MM.1S (cell line): ENCODE measurements at regions not wholly inside any gene's neighbourhood (a gene's known extent, or its start where the extent isn't known, plus 50 kb on each side); places are given as distances from the start of the nearest gene placed in this dataset.

Experiments
- DNase-seq: peaks from one replicate; pipeline ENCODE4 v3.0.0-alpha.2; 2015
- H2AFZ ChIP-seq: fragments of 300-600 bp; sonication (generic); 2 replicates; pipeline ENCODE4 v1.6.0; 2016; ENCODE audit warnings: antibody characterized with exemption, low read length
- H3F3A ChIP-seq: fragments of 300-600 bp; sonication (generic); 2 replicates; pipeline ENCODE4 v1.6.1; 2016; ENCODE audit warnings: mild to moderate bottlenecking, antibody characterized with exemption, low read length, moderate library complexity, mixed read lengths; ENCODE audit not compliant: insufficient read depth
- H3K27ac ChIP-seq: fragments of 300-600 bp; sonication (generic); 2 replicates; pipeline ENCODE4 v1.5.1; 2016; ENCODE audit warnings: mild to moderate bottlenecking, low read length
- H3K27me3 ChIP-seq: fragments of 300-600 bp; sonication (generic); replicated peaks from 2 replicates; pipeline ENCODE4 v1.6.0; 2016; ENCODE audit warnings: low read length; ENCODE audit not compliant: insufficient read depth
- H3K36me3 ChIP-seq: fragments of 300-600 bp; sonication (generic); replicated peaks from 2 replicates; pipeline ENCODE4 v1.6.1; 2016; ENCODE audit warnings: mild to moderate bottlenecking, low read length, mixed read lengths; ENCODE audit not compliant: insufficient read depth
- H3K4me1 ChIP-seq: fragments of 300-600 bp; sonication (generic); 2 replicates; pipeline ENCODE4 v1.6.1; 2016; ENCODE audit warnings: low read length, mixed read lengths
- H3K4me2 ChIP-seq: fragments of 300-600 bp; sonication (generic); 2 replicates; pipeline ENCODE4 v1.6.0; 2016; ENCODE audit warnings: low read depth, low read length
- H3K4me3 ChIP-seq: fragments of 300-600 bp; sonication (generic); 2 replicates; pipeline ENCODE4 v1.5.1; 2016; ENCODE audit warnings: low read length, mixed read lengths
- H3K79me2 ChIP-seq: fragments of 300-600 bp; sonication (generic); 2 replicates; pipeline ENCODE4 v1.6.1; 2016; ENCODE audit warnings: mixed run types, low read length, mixed read lengths
- H3K9ac ChIP-seq: fragments of 300-600 bp; sonication (generic); 2 replicates; pipeline ENCODE4 v1.6.1; 2016; ENCODE audit warnings: low read length, mixed read lengths
- H3K9me2 ChIP-seq: fragments of 300-600 bp; sonication (generic); replicated peaks from 2 replicates; pipeline ENCODE4 v1.6.1; 2016; ENCODE audit warnings: mild to moderate bottlenecking, low read length, mixed read lengths; ENCODE audit not compliant: insufficient read depth
- H3K9me3 ChIP-seq: fragments of 300-600 bp; sonication (generic); replicated peaks from 2 replicates; pipeline ENCODE4 v1.6.1; 2016; ENCODE audit warnings: mild to moderate bottlenecking, low read length, mixed read lengths; ENCODE audit not compliant: insufficient read depth
- H4K20me1 ChIP-seq: fragments of 300-600 bp; sonication (generic); 2 replicates; pipeline ENCODE4 v1.6.1; 2016; ENCODE audit warnings: mild to moderate bottlenecking, low read length, moderate library complexity, mixed read lengths; ENCODE audit not compliant: insufficient read depth
- CTCF ChIP-seq: fragments of 300-600 bp; sonication (generic); IDR thresholded peaks from 2 replicates; pipeline ENCODE4 v1.5.1; 2016; ENCODE audit warnings: antibody characterized with exemption, low read length, mixed read lengths
- EZH2 ChIP-seq: fragments of 300-600 bp; sonication (generic); optimal IDR thresholded peaks from 2 replicates; pipeline ENCODE3; 2017; ENCODE audit warnings: low read depth, mild to moderate bottlenecking, antibody characterized with exemption, low read length, mixed read lengths
- EZH2phosphoT487 ChIP-seq: fragments of 300-600 bp; sonication (generic); IDR thresholded peaks from 2 replicates; pipeline ENCODE4 v1.6.1; 2018; ENCODE audit warnings: antibody characterized with exemption, low read length

GRCh38 chr18:32545631-32546030, 74.9 kb upstream of the GAREM1 start:
- Histone ChIP-seq H4K20me1 (no peaks in the 10 kb centered on the region), H3K9ac (no peak overlapping the region), H2AFZ (no peak overlapping the region), H3K4me1 (no peaks in the 10 kb centered on the region), H3K4me3 (no peak overlapping the region), H3K4me2 (no peak overlapping the region), H3K36me3 (no peaks in the 10 kb centered on the region), H3K79me2 (no peaks in the 10 kb centered on the region), H3K27me3 (no peaks in the 10 kb centered on the region), H3F3A (no peaks in the 10 kb centered on the region), H3K27ac (no peak overlapping the region), H3K9me2 (no peaks in the 10 kb centered on the region), H3K9me3 (no peaks in the 10 kb centered on the region)
- DNase-seq = no peak
- TF ChIP-seq EZH2phosphoT487 (no peak), EZH2 (no peak), CTCF (no peak)

- H3K36me3 ChIP-seq = no peaks in the 10 kb centered on the region
- H3K9me2 ChIP-seq = no peaks in the 10 kb centered on the region
- H2AFZ ChIP-seq = no peak overlapping the region
- H3K4me2 ChIP-seq = no peak overlapping the region
- H3K79me2 ChIP-seq = no peaks in the 10 kb centered on the region
- no peak overlapping the region for H3K9ac ChIP-seq
- DNase-seq = no peak
- H3K4me1 ChIP-seq = no peaks in the 10 kb centered on the region
- no peaks in the 10 kb centered on the region for H3K9me3 ChIP-seq
- no peaks in the 10 kb centered on the region for H3F3A ChIP-seq
- no peaks in the 10 kb centered on the region for H4K20me1 ChIP-seq
- no peak overlapping the region for H3K27ac ChIP-seq
- H3K27me3 ChIP-seq = no peaks in the 10 kb centered on the region
- TF ChIP-seq CTCF (no peak), EZH2phosphoT487 (no peak), EZH2 (no peak)
- H3K4me3 ChIP-seq = no peak overlapping the region
Measured at GRCh38 chr18:32544088-32544487, 73.4 kb upstream of the GAREM1 start.

- no peaks in the 10 kb centered on the region for H3F3A ChIP-seq
- no peak overlapping the region for H3K9ac ChIP-seq
- no peaks in the 10 kb centered on the region for H3K36me3 ChIP-seq
- no peaks in the 10 kb centered on the region for H3K79me2 ChIP-seq
- no peak overlapping the region for H2AFZ ChIP-seq
- TF ChIP-seq EZH2 (no peak), CTCF (no peak), EZH2phosphoT487 (no peak)
- H4K20me1 ChIP-seq = no peaks in the 10 kb centered on the region
- H3K9me3 ChIP-seq = no peaks in the 10 kb centered on the region
- H3K4me1 ChIP-seq = no peaks in the 10 kb centered on the region
- no peak overlapping the region for H3K27ac ChIP-seq
- no peak overlapping the region for H3K4me2 ChIP-seq
- H3K27me3 ChIP-seq = no peaks in the 10 kb centered on the region
- DNase-seq = no peak
- H3K4me3 ChIP-seq = no peak overlapping the region
- no peaks in the 10 kb centered on the region for H3K9me2 ChIP-seq
Measured at GRCh38 chr18:32542221-32542798, 71.6 kb upstream of the GAREM1 start.
